GM13977 (cell line): ENCODE measurements at regions not wholly inside any gene's neighbourhood (a gene's known extent, or its start where the extent isn't known, plus 50 kb on each side); places are given as distances from the start of the nearest gene placed in this dataset.

Experiments
- DNase-seq: peaks from one replicate; pipeline ENCODE4 v3.0.0; 2012; ENCODE audit warnings: low spot score
- in situ Hi-C: fragments of 300-500 bp; cut with MboI; formaldehyde crosslinking; loops from one replicate; pipeline ENCODE4 v1.12.0; 2022; ENCODE audit warnings: low sequenced_read_pairs, low pct_unique_long_range_greater_than_20kb, mixed read lengths, inconsistent platforms; ENCODE audit not compliant: unreplicated experiment
- TF ChIP-seq, protein P1 (sequence below): IDR thresholded peaks from 2 replicates; pipeline ENCODE4 v1.5.1; 2012; ENCODE audit warnings: mild to moderate bottlenecking, control low read depth; ENCODE audit not compliant: insufficient read depth; ENCODE audit errors: extremely low read depth, missing control alignments

DNA sequence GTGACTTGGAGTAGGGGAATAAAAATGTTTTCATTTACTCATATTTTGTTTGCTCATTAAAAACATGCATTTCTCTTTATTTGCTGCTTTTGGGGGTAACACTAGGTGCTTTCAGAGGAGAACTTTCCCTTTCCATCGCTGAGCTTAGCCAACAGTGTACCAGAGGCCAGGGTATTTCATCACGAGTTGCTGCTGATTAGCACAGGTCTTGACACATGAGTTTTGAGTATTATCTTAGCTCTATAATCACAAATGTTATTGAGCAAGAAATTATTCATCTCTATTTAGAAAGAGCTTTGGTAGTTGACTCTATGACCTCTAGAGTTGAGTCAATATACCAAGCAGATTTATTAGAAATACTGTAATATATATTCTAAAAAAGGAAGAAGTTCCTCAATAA is 375.9 kb downstream of the NXPH1 start:
- no peak for DNase-seq
- TF ChIP-seq, protein P1, sequence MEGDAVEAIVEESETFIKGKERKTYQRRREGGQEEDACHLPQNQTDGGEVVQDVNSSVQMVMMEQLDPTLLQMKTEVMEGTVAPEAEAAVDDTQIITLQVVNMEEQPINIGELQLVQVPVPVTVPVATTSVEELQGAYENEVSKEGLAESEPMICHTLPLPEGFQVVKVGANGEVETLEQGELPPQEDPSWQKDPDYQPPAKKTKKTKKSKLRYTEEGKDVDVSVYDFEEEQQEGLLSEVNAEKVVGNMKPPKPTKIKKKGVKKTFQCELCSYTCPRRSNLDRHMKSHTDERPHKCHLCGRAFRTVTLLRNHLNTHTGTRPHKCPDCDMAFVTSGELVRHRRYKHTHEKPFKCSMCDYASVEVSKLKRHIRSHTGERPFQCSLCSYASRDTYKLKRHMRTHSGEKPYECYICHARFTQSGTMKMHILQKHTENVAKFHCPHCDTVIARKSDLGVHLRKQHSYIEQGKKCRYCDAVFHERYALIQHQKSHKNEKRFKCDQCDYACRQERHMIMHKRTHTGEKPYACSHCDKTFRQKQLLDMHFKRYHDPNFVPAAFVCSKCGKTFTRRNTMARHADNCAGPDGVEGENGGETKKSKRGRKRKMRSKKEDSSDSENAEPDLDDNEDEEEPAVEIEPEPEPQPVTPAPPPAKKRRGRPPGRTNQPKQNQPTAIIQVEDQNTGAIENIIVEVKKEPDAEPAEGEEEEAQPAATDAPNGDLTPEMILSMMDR, result no peak

DNA sequence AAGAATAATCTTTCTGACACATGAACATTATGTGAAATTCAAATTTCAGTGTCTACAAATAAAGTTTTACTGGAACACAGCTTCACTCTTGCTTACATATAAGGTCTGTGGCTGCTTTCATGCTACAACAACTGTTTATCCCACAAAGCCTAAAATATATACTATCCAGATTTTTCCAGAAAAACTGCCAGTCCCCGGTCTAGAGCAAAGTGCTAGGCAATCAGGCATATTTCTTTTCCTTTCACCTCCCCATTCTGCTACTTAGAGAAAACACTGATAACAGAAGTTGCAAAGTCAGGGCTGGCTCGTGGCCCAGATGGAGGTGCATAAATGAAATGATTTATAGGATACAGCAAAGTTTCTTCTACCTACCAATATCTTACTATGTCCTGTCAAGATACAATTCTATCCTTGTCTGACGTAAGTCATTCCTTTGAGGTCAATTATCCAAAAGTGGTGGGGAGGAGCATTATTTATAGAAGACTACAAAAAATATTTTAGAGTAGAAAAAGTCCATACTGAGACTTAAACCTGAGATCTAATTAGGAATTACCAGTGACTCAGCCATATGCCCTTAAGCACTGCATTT is 384.1 kb downstream of the NXPH1 start:
- TF ChIP-seq, protein P1, result no peak
- no peak for DNase-seq
- in situ Hi-C loops, result no loop called here

More for the DNA sequence above, 375.9 kb downstream of the NXPH1 start:
- in situ Hi-C loops, result no loop called here

DNA sequence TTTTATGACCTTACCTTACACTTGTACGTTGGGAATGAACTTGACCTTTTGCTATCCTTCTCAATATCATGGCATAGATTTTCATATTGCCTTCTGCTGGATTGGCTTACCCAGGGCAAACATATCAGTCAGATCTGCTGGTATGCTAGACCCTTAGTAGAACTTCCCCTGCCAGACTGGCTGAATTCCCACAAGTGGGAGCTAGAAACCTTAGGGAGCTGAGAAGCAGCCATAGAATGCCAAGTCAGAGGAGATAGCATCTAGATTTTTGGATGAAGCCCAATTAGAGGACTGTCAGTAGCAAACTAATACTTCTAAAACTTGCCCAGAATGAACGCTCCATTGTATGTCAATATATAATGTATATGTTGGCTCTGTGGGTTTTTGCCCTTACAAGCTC is 385.0 kb downstream of the NXPH1 start:
- in situ Hi-C loops, result no loop called here

DNA sequence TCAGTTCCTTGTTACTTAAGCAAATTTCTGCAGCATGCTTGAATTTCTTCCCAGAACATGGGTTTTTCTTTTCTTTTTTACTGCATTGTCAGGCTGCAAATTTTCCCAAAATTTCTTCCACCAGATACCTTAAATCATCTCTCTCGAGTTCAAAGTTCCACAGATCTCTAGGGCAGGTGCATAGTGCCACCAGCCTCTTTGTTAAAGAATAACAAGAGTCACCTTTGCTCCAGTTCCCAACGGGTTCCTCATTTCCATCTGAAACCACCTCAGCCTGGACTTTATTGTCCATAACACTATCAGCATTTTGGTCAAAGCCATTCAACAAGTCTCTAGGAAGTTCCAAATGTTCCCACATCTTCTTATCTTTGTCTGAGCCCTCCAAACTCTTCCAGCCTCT is 389.2 kb downstream of the NXPH1 start:
- in situ Hi-C loops, result no loop called here
- DNase-seq, result no peak
- TF ChIP-seq, protein P1, result no peak

More for the DNA sequence above, 385.0 kb downstream of the NXPH1 start:
- DNase-seq, result no peak
- TF ChIP-seq, protein P1, result no peak

DNA sequence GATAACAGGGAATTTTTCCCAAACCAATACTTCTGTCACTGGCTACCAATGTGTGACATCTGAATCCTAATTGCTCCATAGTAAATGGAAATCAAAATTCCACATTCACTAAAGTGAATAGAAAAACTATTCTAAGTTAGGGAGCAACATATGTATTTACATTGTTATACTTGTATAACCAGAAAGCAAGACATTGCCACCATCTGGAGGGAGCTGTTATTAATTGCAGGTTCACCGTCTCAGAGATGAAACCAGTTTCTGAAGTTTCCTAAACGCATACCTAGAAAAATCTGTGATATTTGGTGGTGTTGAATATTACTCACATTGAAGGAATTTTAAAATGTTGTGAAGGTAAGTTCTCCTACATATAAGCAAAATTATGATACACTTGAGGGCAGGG is 390.1 kb downstream of the NXPH1 start:
- no peak for DNase-seq
- in situ Hi-C loops, result no loop called here
- TF ChIP-seq, protein P1, result no peak

DNA sequence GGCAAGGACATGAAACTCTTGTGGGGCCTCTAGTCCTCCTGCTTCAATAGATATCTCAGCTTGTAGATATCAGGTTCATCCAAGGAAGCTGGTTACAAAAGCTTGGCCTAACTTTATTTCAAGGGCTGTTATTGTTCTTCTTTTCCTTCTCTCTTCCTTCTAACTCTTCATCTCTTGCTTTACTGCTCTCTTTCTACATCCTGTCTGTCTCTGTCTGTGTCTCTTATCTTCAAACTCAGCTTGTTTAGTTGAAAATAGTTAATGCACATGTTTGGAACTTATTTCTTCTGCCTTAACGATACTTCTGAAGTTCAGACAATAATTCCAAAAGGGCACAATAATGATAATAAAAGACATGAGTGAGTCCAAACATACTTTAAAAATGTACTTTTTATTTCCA is 393.9 kb downstream of the NXPH1 start:
- TF ChIP-seq, protein P1, result no peak

More for the DNA sequence above, 393.9 kb downstream of the NXPH1 start:
- DNase-seq, result no peak
- in situ Hi-C loops, result no loop called here
